NB4 (cell line): ENCODE measurements at regions not wholly inside any gene's neighbourhood (a gene's known extent, or its start where the extent isn't known, plus 50 kb on each side); places are given as distances from the start of the nearest gene placed in this dataset.

Source experiments
- CTCF ChIP-seq: IDR thresholded peaks from one replicate; pipeline ENCODE4 v1.5.1; 2012; ENCODE audit warnings: low read depth, low read length
- MAX ChIP-seq: IDR thresholded peaks from 2 replicates; pipeline ENCODE4 v1.6.1; 2011; ENCODE audit warnings: low read depth, low read length

- no peak for TF ChIP-seq CTCF
- TF ChIP-seq MAX, result no peak
Observed at GRCh38 chr14:101200008-101200649, 296.6 kb upstream of the RTL1 start.
